ENCODE measurements at regions not wholly inside any gene's neighbourhood (a gene's known extent, or its start where the extent isn't known, plus 50 kb on each side); places are given as distances from the start of the nearest gene placed in this dataset.

- TF ChIP-seq, protein P1, sequence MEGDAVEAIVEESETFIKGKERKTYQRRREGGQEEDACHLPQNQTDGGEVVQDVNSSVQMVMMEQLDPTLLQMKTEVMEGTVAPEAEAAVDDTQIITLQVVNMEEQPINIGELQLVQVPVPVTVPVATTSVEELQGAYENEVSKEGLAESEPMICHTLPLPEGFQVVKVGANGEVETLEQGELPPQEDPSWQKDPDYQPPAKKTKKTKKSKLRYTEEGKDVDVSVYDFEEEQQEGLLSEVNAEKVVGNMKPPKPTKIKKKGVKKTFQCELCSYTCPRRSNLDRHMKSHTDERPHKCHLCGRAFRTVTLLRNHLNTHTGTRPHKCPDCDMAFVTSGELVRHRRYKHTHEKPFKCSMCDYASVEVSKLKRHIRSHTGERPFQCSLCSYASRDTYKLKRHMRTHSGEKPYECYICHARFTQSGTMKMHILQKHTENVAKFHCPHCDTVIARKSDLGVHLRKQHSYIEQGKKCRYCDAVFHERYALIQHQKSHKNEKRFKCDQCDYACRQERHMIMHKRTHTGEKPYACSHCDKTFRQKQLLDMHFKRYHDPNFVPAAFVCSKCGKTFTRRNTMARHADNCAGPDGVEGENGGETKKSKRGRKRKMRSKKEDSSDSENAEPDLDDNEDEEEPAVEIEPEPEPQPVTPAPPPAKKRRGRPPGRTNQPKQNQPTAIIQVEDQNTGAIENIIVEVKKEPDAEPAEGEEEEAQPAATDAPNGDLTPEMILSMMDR (IDR thresholded peaks at IDR 0.05), result no peak
- no peak for TF ChIP-seq POLR2A (IDR thresholded peaks at IDR 0.05)
Observed at GRCh38 chr21:21851657-21852056, 853.4 kb downstream of the NCAM2 start.

Data from uterus (tissue), 2 donors.